K562 (cell line): ENCODE measurements at regions not wholly inside any gene's neighbourhood (a gene's known extent, or its start where the extent isn't known, plus 50 kb on each side); places are given as distances from the start of the nearest gene placed in this dataset.

Experiments used
- ATAC-seq: fragments of 200-7000 bp; cut with Tn5 transposase; 3 replicates; pipeline ENCODE4 v1.9.1; 2020; ENCODE audit warnings: moderate library complexity
- BruUV-seq: library from RNA; stranded (reverse); fragments of 400-500 nt; replicated peaks from 2 replicates; lab custom pipeline; 2021; lab: Mats Ljungman, UMichigan
- CTCF ChIA-PET: fragments of 300-600 bp; formaldehyde crosslinking; extraction: SDS; loops from one replicate; lab custom pipeline; 2021; ENCODE audit warnings: low intra/inter-chr PET ratio; lab: Yijun Ruan, JAX
- POLR2A ChIA-PET: fragments of 300-600, 350-650 bp; sonication (Branson Sonifier 250); formaldehyde crosslinking; extraction: SDS; loops from one replicate; lab custom pipeline; 2021; ENCODE audit warnings: antibody characterized with exemption, inconsistent platforms; lab: Yijun Ruan, JAX
- DNase-seq, 4 experiments: peaks; one replicate each; pipeline versions ENCODE4 v3.0.0 to v3.0.0-alpha.2; 2011 to 2018; ENCODE audit warnings: low spot score in 3 of 4, mixed read lengths in 3 of 4; ENCODE audit errors: extremely low read depth in 1 of 4
- FAIRE-seq: peaks from 2 replicates; lab custom pipeline; 2011; peaks lifted over from hg19 to GRCh38; lab: Jason Lieb, UNC
- H2AFZ ChIP-seq: 2 replicates; pipeline ENCODE4 v1.6.0; 2011; ENCODE audit warnings: low read depth, low read length, control low read depth, inconsistent platforms
- H3K27ac ChIP-seq: fragments of 200-600 bp; 3 replicates; pipeline ENCODE4 v1.8.0; 2011; ENCODE audit warnings: low read depth, mild to moderate bottlenecking, control low read depth, inconsistent platforms, low read length, moderate library complexity, mixed read lengths; ENCODE audit errors: extremely low read depth
- H3K27me3 ChIP-seq, 2 experiments: fragments of 300-600 bp in 1 of 2; 2 replicates in 1 of 2; 3 replicates in 1 of 2; pipeline versions ENCODE4 v1.6.0 to v1.8.0; 2011; ENCODE audit warnings: inconsistent platforms in 2 of 2, low read length in 2 of 2, mild to moderate bottlenecking in 1 of 2, mixed read lengths in 1 of 2, moderate library complexity in 1 of 2; ENCODE audit not compliant: control insufficient read depth in 2 of 2, insufficient read depth in 2 of 2
- H3K36me3 ChIP-seq: fragments of 300-600 bp; 3 replicates; pipeline ENCODE4 v1.8.0; 2011; ENCODE audit warnings: mild to moderate bottlenecking, low read length, inconsistent platforms; ENCODE audit not compliant: control insufficient read depth, insufficient read depth
- H3K4me1 ChIP-seq, 2 experiments: fragments of 200-600 bp in 1 of 2; replicated peaks in 1 of 2; 2 replicates in 1 of 2; 3 replicates in 1 of 2; pipeline versions ENCODE4 v1.5.1 to v1.8.0; 2011; ENCODE audit warnings: inconsistent platforms in 2 of 2, low read length in 2 of 2, mild to moderate bottlenecking in 1 of 2, mixed read lengths in 1 of 2, moderate library complexity in 1 of 2; ENCODE audit not compliant: control insufficient read depth in 2 of 2, insufficient read depth in 2 of 2
- H3K4me2 ChIP-seq: 2 replicates; pipeline ENCODE4 v1.6.1; 2011; ENCODE audit warnings: low read length, control low read depth, inconsistent platforms, mixed read lengths; ENCODE audit not compliant: insufficient read depth
- H3K4me3 ChIP-seq: fragments of 200-600 bp; sonication (generic), shearing (Covaris generic); 2 replicates; pipeline ENCODE4 v1.5.1; 2016; ENCODE audit warnings: control low read depth, inconsistent platforms
- H3K79me2 ChIP-seq: fragments of 200-600 bp; 3 replicates; pipeline ENCODE4 v1.8.0; 2011; ENCODE audit warnings: low read length, inconsistent platforms; ENCODE audit not compliant: control insufficient read depth, insufficient read depth
- H3K9ac ChIP-seq, 2 experiments: 2 replicates each; pipeline versions ENCODE4 v1.6.0 to v1.6.1; 2011; ENCODE audit warnings: low read depth in 2 of 2, low read length in 2 of 2, control low read depth in 1 of 2, inconsistent platforms in 1 of 2, mild to moderate bottlenecking in 1 of 2, mixed read lengths in 1 of 2; ENCODE audit not compliant: insufficient read depth in 1 of 2
- H3K9me1 ChIP-seq: one replicate; pipeline ENCODE4 v1.6.0; 2011; ENCODE audit warnings: inconsistent platforms, mild to moderate bottlenecking, low read length, moderate library complexity; ENCODE audit not compliant: control insufficient read depth, insufficient read depth
- H3K9me3 ChIP-seq: replicated peaks from 2 replicates; pipeline ENCODE4 v1.5.1; 2011; ENCODE audit warnings: low read depth, low read length, inconsistent platforms; ENCODE audit not compliant: control insufficient read depth, insufficient read depth
- H4K20me1 ChIP-seq: replicated peaks from 2 replicates; pipeline ENCODE4 v1.6.1; 2011; ENCODE audit warnings: low read length, inconsistent platforms, mixed read lengths; ENCODE audit not compliant: control insufficient read depth, insufficient read depth
- DACH1 ChIP-seq: fragments of 450-650 bp; IDR thresholded peaks from 2 replicates; pipeline ENCODE4 v1.6.1; 2018; ENCODE audit not compliant: partially characterized antibody
- EP400 ChIP-seq: fragments of 450-650 bp; IDR thresholded peaks from 2 replicates; pipeline ENCODE4 v1.6.1; 2017; ENCODE audit warnings: antibody characterized with exemption, mild to moderate bottlenecking, moderate library complexity
- FOXM1 ChIP-seq, 2 experiments: fragments of 450-650 bp in 1 of 2; sonication (generic) in 1 of 2; formaldehyde crosslinking in 1 of 2; IDR thresholded peaks; 2 replicates each; pipeline versions ENCODE4 v1.6.1 to v1.9.0; 2017 to 2022; ENCODE audit warnings: low read depth in 2 of 2, mild to moderate bottlenecking in 2 of 2, missing genetic modification reagents in 1 of 2, moderate library complexity in 1 of 2
- GTF2F1 ChIP-seq: IDR thresholded peaks from 2 replicates; pipeline ENCODE4 v1.6.1; 2011; ENCODE audit warnings: low read depth, low read length, improper control_type of control experiment
- HSF4 ChIP-seq: fragments of 250-450 bp; sonication (Bioruptor Pico); IDR thresholded peaks from 2 replicates; pipeline ENCODE4 v2.1.2; 2022; ENCODE audit warnings: mild to moderate bottlenecking, moderate library complexity, borderline replicate concordance
- MEF2D ChIP-seq: conservative IDR thresholded peaks from 2 replicates; pipeline ENCODE4 v1.6.1; 2016; ENCODE audit warnings: low read depth, missing genetic modification characterization, missing compliant biosample characterization
- MLX ChIP-seq, 2 experiments: fragments of 450-650 bp in 1 of 2; sonication (generic) in 1 of 2; formaldehyde crosslinking; conservative IDR thresholded peaks; 2 replicates each; pipeline versions ENCODE4 v1.4.0 to v1.8.1; 2020 to 2022; ENCODE audit warnings: mild to moderate bottlenecking in 1 of 2, missing genetic modification reagents in 1 of 2
- NCOA1 ChIP-seq: fragments of 450-650 bp; IDR thresholded peaks from 2 replicates; pipeline ENCODE4 v1.6.1; 2016; ENCODE audit warnings: low read depth
- NR4A1 ChIP-seq, 2 experiments: fragments of 250-450 bp in 1 of 2; fragments of 450-650 bp in 1 of 2; sonication (Bioruptor Pico) in 1 of 2; IDR thresholded peaks; 2 replicates each; pipeline versions ENCODE4 v1.4.0 to v1.6.1; 2016 to 2020; ENCODE audit warnings: mild to moderate bottlenecking in 2 of 2, missing compliant biosample characterization in 1 of 2, missing genetic modification characterization in 1 of 2, moderate library complexity in 1 of 2
- RBBP5 ChIP-seq: fragments of 200-600 bp; sonication (generic); IDR thresholded peaks from 2 replicates; pipeline ENCODE4 v1.6.1; 2012; ENCODE audit warnings: borderline replicate concordance, mild to moderate bottlenecking, low read length, control low read depth, inconsistent platforms; ENCODE audit not compliant: insufficient read depth, poor library complexity, severe bottlenecking
- RBM34 ChIP-seq: fragments of 200-400 bp; formaldehyde crosslinking; IDR thresholded peaks from 2 replicates; pipeline ENCODE4 v1.6.1; 2018; ENCODE audit warnings: low read length, borderline replicate concordance; ENCODE audit not compliant: insufficient read depth
- SAFB ChIP-seq: fragments of 200-400 bp; formaldehyde crosslinking; IDR thresholded peaks from 2 replicates; pipeline ENCODE4 v1.6.1; 2017; ENCODE audit warnings: low read depth, low read length, borderline replicate concordance
- TEAD2 ChIP-seq: fragments of 450-650 bp; IDR thresholded peaks from 2 replicates; pipeline ENCODE4 v1.6.1; 2016; ENCODE audit warnings: missing genetic modification characterization, control low read depth, missing compliant biosample characterization
- ZNF444 ChIP-seq: fragments of 250-450 bp; sonication (Bioruptor Pico); IDR thresholded peaks from 2 replicates; pipeline ENCODE4 v1.4.0; 2020; ENCODE audit warnings: mild to moderate bottlenecking, moderate library complexity
- WGBS: fragments of 100-300 bp; shearing (Covaris generic); methylation state at CpG from one replicate; pipeline ENCODE4 v1.1.6; 2016; ENCODE audit warnings: low coverage, mixed read lengths; ENCODE audit not compliant: insufficient coverage; ENCODE audit errors: missing lambda C conversion rate; 5-methylcytosine and 5-hydroxymethylcytosine counted together
- in situ Hi-C: fragments of 300-500 bp; cut with MboI; formaldehyde crosslinking; loops from 4 replicates; pipeline ENCODE4 v1.15.0; 2018; ENCODE audit warnings: inconsistent platforms, mixed read lengths
- intact Hi-C: fragments of 100-400 bp; cut with micrococcal nuclease; formaldehyde crosslinking; loops from 2 replicates; pipeline ENCODE4 v1.14.2; 2022
- TF ChIP-seq, protein P1 (sequence below): fragments of 150-350 bp; conservative IDR thresholded peaks from 2 replicates; pipeline ENCODE4 v1.6.1; 2014; ENCODE audit warnings: low read length
- TF ChIP-seq, protein P2 (sequence below): sonication (generic); formaldehyde crosslinking; IDR thresholded peaks from 2 replicates; pipeline ENCODE4 v1.8.0; 2022; ENCODE audit warnings: missing genetic modification reagents, mild to moderate bottlenecking, borderline replicate concordance

DNA sequence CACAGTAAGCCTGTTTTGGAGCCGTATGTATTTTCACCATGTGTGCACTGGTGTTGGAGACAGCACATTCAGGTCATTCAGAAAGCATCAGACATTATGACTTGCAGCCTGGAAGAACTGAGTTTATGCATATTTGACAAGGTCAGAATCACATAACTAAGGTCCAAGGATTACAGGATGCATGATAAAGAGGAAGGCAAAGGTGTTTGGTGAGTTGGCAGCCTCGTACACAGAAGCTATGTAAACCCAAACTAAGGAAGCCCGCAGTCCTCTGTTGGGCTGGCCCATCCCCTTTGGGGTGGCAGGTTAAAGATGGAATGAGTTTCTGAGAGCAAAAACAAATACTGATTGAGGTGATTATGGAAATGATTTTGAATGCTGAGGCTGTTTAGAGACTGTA is 218.4 kb downstream of the KTN1 start:
- ChIA-PET CTCF (no interaction called here), POLR2A (no interaction called here)
- H3K36me3 ChIP-seq: peaks cover 2% of the 10 kb centered on the region; the same call in 1 of the 3 replicates
- H3K4me3 ChIP-seq: no peak overlapping the region
- TF ChIP-seq DACH1 (no peak), EP400 (no peak), HSF4 (CRISPR knock-in tag) (no peak), GTF2F1 (no peak), MEF2D (tag) (no peak), TEAD2 (tag) (no peak), RBM34 (no peak), SAFB (no peak), ZNF444 (CRISPR knock-in tag) (no peak), MLX (CRISPR knock-in tag; conservative IDR thresholded peaks at IDR 0.05) (no peak), NCOA1 (no peak), RBBP5 (no peak), FOXM1 (IDR thresholded peaks at IDR 0.05; ENCODE audit: low read depth) (no peak), FOXM1 (CRISPR knock-in tag; IDR thresholded peaks at IDR 0.05; ENCODE audit: low read depth) (no peak), NR4A1 (CRISPR knock-in tag; IDR thresholded peaks at IDR 0.05) (no peak), NR4A1 (tag; IDR thresholded peaks at IDR 0.05) (no peak)
- TF ChIP-seq, protein P1, sequence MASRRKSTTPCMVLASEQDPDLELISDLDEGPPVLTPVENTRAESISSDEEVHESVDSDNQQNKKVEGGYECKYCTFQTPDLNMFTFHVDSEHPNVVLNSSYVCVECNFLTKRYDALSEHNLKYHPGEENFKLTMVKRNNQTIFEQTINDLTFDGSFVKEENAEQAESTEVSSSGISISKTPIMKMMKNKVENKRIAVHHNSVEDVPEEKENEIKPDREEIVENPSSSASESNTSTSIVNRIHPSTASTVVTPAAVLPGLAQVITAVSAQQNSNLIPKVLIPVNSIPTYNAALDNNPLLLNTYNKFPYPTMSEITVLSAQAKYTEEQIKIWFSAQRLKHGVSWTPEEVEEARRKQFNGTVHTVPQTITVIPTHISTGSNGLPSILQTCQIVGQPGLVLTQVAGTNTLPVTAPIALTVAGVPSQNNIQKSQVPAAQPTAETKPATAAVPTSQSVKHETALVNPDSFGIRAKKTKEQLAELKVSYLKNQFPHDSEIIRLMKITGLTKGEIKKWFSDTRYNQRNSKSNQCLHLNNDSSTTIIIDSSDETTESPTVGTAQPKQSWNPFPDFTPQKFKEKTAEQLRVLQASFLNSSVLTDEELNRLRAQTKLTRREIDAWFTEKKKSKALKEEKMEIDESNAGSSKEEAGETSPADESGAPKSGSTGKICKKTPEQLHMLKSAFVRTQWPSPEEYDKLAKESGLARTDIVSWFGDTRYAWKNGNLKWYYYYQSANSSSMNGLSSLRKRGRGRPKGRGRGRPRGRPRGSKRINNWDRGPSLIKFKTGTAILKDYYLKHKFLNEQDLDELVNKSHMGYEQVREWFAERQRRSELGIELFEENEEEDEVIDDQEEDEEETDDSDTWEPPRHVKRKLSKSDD: no peak
- TF ChIP-seq, protein P2, sequence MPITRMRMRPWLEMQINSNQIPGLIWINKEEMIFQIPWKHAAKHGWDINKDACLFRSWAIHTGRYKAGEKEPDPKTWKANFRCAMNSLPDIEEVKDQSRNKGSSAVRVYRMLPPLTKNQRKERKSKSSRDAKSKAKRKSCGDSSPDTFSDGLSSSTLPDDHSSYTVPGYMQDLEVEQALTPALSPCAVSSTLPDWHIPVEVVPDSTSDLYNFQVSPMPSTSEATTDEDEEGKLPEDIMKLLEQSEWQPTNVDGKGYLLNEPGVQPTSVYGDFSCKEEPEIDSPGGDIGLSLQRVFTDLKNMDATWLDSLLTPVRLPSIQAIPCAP (CRISPR knock-in tag): no peak
- H3K9ac ChIP-seq: no peak overlapping the region
- H3K9me1 ChIP-seq: no peaks in the 10 kb centered on the region
- DNase-seq (no peak), FAIRE-seq (no peak), ATAC-seq (no peak)
- 50% methylated on average over 3 of the region's 3 CpGs for WGBS
- H3K79me2 ChIP-seq: no peaks in the 10 kb centered on the region; the same call in 2 of the 3 replicates
- intact Hi-C loops (no loop called here), in situ Hi-C loops (no loop called here)
- H3K9me3 ChIP-seq: no peaks in the 10 kb centered on the region
- H3K4me2 ChIP-seq: no peak overlapping the region
- H3K27me3 ChIP-seq: no peaks in the 10 kb centered on the region
- H4K20me1 ChIP-seq: no peaks in the 10 kb centered on the region
- no peak overlapping the region for H3K27ac ChIP-seq
- H3K4me1 ChIP-seq: peaks cover 0 to 36% of the 10 kb centered on the region in 2 experiments; a peak in 4 of 5 replicates
- H2AFZ ChIP-seq: no peak overlapping the region
- BruUV-seq: no TSS peak
